NOMO-1 treated with dmso at 0.1 percent for 144 hours (cell line): ENCODE measurements at regions not wholly inside any gene's neighbourhood (a gene's known extent, or its start where the extent isn't known, plus 50 kb on each side); places are given as distances from the start of the nearest gene placed in this dataset.
A peak's percentile ranks its signal among the peaks of the same experiment; 100 is the strongest.
"Not testable (repeated sequence)": the region's sequence is repeated elsewhere in the genome, so short reads cannot be mapped to it uniquely, and the experiment has no call there.

Experiments
- DNase-seq: peaks from one replicate; lab custom pipeline; 2025; ENCODE audit not compliant: unreplicated experiment; lab: John Stamatoyannopoulos, UW

DNA sequence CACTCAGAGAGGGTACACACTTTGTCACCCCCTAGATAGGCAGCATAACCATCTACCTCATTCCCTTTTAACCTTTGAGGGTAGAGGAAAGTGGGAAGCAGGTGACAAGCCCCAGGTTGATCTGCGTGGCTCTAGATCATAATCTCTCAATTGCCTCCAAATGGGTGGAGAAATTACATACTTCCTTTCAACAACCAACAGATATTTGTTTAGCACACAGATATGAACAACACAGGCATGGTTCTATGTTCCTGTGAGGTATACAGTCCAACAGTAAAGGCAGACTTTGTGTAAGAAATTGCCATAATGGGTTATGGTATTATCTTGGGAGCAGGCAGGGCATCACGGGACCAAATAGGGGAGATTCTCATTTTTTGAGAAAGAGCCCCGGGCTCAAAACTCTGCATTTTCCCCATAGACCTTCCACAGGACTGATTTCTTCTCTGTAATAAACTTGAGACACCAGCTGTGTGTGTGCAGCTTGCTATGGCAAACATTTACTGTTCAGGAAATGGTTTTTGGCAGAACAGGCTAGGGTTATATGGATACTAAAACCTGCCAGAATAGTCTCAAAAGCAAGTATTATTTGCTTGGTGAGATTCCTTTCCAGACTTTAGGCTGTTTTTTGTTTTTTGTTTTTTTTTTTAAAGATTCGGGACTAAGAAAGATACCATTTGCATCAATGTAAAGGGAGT is 126.2 kb downstream of the CD164 start:
- no peak for DNase-seq

DNA sequence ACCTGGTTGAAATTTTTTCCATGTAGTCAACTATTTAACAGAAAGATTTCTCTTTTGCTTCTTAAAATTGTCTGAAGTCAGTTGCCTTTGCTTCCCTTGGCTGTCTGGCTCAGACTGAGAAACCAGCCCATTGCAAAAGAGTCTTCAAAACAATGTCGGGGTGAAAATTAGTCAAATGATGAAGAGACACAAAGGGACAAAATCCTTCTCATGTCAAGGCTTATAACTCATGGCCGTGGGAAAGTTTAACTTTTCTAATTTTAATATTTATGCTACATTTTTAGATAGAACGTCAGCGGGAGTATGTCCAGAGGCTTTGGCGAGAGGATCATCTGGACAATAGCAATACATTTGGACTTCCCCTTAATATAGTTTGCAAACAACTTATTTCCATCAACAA is 127.2 kb downstream of the CD164 start:
- DNase-seq, result no peak

DNA sequence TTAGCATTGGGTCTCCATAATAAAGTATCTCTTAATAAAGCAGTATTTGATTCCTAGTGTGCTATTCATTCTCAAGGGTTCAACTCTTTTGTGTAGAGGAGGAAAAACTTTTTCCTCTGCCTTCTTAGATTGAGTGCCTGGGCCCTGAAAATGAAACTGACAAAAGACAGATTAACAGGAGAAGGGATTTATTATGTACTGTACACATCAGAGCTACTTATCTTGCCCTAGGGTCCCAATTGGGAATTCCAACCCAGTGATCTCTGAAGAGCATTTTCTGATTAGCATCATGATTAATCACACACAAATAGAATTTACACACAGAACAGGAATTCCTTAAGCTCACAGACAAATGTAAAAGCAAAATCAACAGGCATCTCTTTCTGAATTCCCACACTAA is 128.9 kb downstream of the CD164 start:
- DNase-seq, result no peak

DNA sequence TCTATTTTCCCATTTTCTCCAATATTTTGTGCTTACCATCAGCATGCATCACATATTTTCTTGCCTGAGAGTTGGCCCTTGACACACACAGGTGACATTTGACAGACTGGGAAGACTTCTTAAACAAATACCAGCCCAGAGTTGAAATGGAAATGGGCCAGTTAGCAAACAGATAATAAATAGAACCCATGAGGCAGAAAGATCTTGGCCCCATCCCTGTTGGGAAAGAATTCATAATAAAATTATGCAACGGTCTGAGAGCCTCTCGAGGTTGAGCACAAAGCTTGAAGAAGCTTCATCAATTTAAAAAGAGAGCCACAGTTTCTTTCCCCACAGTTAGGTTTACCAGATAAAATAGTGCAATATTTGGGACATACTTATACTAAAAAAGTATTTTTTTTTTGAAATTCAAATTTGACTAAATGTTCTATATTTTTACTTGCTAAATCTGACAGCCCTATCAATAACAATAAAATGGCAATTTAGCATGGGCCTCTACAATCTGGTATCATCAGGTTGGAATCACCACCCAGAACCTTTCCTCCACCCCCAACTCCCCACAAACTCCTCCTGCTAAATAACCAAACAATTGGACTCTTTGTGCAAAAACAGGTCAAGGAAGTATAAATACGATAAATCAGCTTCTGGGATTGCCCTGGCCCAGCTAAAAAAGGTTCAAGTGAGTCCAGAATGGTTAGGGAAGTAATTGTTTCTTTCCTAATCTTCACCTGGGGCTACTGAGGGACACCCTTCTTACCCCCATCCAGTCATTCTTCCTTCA is 129.8 kb downstream of the CD164 start:
- DNase-seq, result no peak

DNA sequence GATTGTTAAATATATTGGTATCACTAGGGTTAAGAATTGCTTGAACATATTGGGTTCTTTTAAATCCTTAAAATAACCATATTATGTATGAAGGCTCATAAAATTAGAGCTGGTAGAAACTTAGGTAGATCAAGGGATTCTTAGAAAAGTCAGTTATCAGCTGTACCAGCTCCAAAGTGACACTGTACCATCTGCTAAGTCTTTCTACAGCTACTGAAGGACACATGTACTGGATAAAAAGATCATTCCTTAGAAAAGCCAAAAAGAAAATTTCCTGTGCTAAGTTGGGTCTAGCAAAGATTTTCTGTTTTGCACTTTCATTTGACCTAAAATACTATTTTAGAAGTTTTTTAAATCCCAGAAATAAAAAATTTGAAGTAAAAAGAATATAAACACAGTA is 130.4 kb downstream of the CD164 start:
- no peak for DNase-seq

DNA sequence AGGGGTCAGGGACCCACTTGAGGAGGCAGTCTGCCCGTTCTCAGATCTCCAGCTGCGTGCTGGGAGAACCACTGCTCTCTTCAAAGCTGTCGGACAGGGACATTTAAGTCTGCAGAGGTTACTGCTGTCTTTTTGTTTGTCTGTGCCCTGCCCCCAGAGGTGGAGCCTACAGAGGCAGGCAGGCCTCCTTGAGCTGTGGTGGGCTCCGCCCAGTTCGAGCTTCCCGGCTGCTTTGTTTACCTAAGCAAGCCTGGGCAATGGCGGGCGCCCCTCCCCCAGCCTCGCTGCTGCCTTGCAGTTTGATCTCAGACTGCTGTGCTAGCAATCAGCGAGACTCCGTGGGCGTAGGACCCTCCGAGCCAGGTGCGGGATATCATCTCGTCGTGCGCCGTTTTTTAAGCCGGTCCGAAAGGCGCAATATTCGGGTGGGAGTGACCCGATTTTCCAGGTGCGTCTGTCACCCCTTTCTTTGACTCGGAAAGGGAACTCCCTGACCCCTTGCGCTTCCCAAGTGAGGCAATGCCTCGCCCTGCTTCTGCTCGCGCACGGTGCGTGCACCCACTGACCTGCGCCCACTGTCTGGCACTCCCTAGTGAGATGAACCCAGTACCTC is 131.6 kb downstream of the CD164 start:
- DNase-seq, result not testable (repeated sequence)

DNA sequence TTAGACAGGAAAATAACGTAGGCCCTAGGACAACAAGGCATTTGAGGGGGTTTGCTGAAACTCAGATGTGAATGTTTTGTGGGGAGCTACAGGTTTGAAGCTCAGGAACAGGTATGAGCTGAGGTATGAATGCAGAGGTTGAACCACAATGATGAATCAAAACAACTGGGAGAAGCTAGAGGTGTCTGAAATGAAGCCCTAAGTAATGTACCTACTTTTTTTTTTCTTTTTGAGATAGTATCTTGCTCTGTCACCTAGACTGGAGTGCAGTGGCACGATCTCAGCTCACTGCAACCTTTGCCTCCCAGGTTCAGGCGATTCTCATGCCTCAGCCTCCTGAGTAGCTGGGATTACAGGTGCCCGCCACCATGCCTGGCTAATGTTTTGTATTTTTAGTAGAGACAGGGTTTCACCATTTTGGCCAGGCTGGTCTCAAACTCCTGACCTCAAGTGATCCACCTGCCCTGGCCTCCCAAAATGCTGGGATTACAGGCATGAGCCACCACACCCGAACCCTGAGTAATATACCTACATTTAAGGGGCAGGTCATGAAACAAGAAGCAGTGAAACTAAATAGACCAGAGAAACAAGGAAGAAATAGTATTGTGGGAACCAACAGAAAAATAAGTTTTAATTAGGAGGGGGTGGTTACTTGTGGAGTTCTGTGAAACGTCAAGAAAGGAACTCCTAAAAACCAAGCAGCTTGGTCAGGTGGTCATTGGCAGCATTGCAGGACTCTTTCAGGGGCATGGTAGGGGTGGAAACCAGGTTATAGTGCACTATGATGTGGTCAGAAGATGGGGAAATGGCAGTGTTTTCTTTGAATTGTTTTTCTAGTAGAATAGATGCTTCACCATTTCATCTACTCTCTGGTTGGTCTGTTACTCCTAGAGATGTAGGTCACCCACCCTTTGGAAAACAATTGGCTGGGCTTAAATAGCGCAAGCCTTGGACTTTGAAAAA is 138.1 kb downstream of the CD164 start:
- DNase-seq, result no peak

DNA sequence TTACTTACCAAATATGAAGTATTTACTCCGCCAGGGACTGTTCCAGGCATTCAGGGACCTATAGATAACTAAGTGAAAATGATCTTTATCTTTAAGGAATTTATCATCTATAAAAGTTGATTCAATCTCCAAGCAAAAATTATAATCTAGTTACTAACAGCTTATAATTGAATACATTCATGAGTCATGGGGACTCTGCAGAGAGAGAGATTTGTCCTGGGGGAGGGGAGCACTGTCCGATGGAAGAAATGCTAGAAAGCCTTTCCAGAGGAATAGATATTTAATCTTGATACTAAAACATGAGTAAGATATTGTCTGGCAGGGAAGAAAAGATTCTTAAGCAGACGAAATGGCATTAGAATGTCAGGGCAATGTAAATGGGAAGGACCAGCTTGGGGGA is 139.3 kb downstream of the CD164 start:
- DNase-seq, result no peak

DNA sequence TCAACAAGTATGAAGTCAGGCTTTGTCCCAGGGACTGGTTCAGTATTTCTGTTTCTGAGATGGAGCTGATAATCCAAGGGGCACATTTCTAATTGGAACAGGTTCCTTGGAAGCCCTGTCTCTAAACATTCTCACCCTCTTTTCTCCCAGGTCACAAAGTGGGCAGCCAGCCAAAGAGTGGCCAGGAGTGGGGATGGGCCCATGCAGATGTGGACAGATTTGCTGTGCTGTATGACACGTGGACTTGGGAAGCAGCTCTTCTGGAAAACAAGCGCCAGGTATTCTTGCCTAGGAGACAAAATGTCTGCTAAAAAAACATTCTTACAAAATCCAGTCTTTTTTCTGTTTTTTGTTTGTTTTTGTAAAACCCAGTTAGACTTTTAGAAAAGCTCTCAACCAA is 140.2 kb downstream of the CD164 start:
- no peak for DNase-seq

DNA sequence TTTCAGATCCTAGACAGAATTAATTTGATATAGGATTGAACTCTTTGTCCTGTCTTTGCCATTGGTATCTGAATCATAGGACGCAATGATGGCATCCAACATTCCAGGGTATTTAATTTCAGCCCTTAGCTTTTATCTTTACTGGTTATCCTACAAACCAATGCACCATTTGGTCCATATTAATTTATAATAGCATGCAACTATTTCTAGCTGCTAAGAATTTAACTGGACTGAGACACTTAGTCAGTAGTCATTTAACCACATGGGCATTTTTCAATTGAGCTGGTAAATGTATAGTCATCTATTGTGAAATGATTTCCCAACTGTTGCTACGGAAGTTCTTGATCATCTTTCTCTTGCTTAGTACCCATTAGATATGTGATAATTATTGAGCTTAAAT is 141.1 kb downstream of the CD164 start:
- DNase-seq, result peak; percentile 55

DNA sequence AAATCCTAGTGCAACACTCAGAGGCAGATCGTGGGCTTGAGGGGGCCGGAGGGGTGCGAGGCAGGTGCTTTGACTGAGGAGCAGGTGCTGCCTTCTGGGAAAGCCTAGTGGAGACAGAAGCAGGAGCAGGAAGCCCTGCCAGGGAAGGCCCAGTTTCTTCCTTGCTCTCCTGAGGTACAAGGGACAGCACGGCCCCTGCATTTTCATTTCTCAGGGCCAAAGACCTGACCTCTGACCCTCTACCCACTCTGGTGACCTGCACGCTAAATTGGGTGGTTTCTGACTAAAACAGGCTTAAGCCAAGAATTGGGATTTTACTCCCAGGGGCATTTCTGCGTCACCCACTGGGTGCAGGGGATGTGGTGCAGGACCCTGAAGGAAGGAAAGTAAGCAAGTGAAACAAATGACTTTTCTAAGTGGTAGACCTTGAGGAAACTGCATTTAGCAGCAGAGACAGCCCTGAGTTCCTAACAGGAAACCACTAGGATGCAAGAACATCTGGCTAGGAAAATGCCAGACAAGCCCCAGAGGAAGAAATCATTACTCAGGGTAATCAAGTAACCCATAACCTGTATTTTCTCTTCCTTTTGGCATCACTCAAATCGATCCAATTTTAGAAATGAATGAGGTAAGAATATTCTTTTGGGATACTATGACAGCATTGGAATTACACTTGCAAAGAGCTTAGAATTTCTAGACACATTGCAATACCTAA is 141.7 kb downstream of the CD164 start:
- DNase-seq, result no peak

DNA sequence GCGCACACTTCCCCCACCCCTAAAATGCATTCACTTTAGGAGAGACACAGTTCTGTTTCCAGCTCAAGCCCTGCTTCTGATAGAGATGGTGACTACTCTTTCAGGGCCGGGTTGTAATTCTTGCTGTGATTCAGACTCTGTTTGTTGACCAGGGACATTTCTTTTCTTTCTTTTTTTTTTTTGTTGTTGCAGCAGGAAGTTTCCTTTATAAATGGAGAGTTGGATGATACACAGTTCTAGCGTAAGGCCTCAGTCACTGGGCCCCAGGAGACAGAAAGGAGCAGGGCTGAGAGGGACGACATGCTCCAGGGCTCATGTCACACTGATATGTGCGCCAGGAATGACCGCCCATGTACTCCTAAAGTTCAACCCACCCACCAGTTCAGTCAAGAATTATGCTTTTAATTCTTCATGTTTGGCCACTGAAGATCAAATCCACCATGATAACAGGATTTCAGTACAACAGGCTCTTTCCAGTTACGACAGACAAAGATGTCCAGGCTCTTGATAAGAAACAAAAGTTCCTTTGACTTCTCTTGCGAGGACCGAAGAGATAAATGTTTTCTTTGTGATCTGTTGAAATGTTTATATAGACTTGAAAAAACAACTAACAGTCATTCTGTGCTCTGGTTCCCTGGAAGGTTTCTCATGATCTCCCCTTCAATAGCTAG is 142.5 kb downstream of the CD164 start:
- DNase-seq, result no peak

DNA sequence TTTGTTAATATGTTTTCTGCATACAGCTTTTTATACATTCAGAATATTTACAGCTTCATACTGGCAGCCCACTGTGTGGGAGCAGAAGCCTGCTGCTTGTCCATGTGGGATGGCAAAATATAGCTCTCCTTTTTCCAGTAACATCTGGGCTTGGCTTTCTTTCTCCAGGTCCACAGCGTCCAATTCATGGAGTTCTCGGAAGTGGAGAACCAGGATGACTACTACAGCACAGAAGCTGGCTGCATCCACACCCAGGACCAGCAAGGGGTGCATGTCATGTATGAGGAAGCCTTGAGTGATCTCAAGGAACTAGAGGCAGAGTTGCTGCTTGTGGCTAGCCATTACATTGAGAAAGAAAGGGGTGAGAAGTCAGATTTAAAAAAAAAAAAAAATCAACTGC is 143.1 kb downstream of the CD164 start:
- peak; percentile 17 for DNase-seq

DNA sequence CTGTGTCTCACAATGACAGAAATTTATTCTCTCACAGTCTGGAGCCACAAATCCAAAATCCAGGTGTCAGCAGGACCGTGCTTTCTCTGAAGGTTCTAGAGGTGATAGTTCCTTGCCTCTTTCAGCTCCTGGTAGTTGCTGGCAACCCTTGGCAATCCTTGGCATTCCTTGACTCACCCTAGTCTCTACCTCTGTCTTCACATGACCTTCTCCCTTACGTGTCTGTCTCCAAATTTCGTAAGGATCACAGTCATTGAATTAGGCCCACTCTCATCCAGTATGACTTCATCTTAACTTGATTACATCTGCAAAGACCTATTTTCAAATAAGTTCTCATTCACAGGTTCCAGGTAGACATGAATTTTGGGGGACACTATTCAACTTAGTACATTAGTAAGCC is 143.1 kb downstream of the CEP57L1 start:
- no peak for DNase-seq

DNA sequence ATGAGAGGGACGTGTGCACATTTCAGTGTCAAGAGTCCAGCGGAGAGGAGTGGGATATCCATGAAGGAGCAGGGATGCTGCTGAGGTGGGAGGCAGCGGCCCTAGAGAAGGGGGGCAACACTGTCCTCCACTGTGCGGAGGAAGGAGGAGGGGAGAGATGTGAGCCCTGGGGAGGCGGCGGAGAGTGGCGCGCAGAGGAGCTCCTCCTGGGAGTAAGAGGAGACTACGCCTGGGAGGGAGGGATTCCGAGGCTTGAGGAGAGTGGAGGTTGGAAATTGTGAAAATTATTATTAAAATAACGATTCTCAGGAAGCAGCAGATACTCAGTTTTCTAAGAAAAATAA is 142.7 kb downstream of the CEP57L1 start:
- no peak for DNase-seq

DNA sequence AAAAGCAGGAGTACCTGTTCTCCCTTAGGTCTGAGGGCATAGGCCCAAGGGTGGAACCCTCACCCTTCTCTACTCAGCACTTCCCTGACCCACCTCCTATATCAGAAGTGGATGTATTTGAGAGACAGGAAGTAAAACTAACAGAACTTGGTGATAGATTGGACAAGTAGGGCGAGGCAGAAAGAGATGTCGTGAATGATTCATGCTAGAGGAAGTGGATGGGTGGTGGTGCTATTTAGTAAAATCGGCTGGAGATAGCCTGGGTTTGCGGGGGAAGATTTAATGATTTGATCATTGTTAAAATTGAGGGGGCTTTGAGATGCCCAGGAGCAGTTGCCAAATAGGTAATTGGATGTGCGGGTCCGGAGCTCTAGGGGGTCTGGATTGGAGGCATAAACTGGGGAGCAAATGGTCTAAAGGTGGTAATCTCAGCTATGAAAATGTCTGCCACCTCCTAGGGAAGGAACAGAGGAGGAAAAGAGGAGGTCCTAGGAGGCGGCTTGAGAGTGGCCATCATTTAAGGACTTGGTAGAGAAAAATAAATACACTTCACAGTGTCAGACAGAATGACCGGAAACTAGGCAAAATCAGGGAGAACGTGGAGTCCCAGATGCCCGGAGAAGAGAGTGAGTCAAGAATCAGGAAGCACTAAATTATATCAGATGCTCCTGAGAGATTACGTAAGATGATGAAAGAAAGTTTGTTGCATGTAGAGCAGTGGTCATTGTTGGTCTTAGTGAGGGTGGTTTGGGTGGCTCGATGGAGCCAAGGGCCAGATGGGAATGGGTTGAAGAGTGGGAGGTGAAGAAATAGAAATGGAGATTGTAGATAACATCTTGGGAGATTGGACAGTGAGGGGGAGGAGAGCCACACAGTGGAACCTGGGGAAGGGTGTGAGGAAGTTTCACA is 142.0 kb downstream of the CEP57L1 start:
- DNase-seq, result peak; percentile 91

DNA sequence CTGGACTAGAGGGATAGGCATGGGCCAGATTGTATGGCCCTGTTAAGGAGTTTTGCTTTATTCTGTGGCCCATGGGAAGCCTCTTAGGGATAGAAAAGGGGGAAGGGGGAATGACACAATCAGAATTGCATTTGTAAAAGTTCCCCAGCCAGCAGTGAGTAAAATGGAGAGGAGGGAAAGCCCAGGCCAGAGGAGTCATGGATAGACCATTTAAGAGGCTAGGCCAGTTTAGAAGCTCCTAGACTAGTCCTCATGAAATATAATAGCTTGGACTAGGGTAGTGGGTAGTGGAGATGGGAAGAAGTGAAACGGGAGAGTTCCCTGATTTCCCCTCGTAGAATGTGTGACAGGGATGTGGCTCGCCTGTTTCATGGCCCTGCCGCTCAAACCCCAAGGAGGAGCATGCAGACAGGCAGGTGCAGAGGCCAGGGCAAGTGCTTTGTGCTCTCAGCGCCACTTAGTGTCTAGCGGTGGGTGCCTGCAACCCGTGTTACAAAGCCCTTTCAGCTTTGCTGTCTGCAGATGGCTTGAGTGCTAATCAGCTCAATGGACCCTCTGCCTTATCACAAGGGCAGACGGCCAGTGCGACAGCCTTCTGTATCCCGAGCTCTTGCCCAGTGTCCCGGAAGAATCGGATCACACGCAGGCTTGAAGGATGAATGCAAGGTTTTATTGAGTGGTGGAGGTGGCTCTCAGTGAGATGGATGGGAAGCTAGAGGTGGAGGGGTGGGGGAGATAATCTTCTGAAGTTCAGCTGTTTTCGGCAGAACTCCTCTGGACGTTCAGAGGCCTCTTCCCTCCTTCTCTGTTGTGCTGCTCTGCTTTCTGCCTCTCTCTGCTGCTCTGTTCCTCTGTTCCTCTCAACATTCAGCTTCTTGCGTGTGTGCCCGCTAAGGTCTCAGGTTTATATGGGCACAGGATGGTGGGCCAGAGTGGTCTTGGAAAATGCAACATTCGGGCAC is 141.1 kb downstream of the CEP57L1 start:
- DNase-seq, result peak; percentile 67

DNA sequence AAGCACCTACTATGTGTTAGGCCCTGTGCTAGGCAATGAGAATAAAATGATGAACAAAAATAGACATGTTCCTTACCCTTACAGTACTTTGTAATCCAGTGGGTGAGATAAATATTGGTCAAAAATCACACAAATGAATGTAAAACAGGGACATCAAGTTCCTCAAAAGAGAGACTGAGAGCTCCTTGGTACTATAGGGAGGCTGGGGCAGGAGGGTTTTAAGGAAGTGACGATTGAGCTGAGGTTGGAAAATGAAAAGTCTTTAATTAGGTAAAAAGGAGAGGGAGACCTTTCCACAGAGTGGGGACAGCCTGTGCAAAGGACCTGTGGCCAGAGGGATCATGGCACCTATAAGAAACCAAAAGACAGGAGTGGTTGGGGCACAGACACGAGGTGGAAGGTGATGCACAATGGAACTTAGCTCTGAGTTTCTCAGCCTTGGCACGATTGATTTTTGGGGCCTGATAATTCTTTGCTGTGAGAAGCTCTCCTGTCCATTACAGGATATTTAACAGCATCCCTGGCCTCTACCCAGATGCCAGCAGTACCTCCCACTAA is 140.3 kb downstream of the CEP57L1 start:
- DNase-seq, result no peak
